ENCODE measurements at regions not wholly inside any gene's neighbourhood (a gene's known extent, or its start where the extent isn't known, plus 50 kb on each side); places are given as distances from the start of the nearest gene placed in this dataset.
A peak's percentile ranks its signal among the peaks of the same experiment; 100 is the strongest.
"Not testable (repeated sequence)": the region's sequence is repeated elsewhere in the genome, so short reads cannot be mapped to it uniquely, and the experiment has no call there.

DNA sequence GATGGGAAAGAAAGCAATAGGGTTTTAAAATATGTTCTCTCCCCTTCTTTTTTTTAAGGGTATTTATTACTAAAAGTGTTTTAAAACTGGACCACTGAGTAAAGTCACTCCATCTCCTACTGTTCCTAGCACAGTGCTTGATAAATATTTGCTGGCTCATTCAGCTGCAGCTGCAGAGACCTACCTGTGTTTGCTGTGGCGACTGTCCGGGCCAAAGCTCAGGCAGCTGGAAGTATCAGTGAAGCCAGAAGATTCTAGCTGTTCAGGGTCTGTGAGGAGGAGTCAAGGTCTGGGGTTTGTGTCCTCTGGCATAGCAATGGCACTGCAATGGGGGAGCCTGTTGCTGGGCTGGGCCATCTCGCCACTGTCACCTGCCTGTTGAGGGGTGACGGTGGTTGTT lies 109.9 kb downstream of the RPLP1 start:
- peaks cover 22% of the 10 kb centered on the region for H3K27me3 ChIP-seq (ENCODE audit: control insufficient read depth, insufficient read depth, low read length)
- peak overlapping the region; percentile 41 for H3K27ac ChIP-seq (ENCODE audit: low read length)

DNA sequence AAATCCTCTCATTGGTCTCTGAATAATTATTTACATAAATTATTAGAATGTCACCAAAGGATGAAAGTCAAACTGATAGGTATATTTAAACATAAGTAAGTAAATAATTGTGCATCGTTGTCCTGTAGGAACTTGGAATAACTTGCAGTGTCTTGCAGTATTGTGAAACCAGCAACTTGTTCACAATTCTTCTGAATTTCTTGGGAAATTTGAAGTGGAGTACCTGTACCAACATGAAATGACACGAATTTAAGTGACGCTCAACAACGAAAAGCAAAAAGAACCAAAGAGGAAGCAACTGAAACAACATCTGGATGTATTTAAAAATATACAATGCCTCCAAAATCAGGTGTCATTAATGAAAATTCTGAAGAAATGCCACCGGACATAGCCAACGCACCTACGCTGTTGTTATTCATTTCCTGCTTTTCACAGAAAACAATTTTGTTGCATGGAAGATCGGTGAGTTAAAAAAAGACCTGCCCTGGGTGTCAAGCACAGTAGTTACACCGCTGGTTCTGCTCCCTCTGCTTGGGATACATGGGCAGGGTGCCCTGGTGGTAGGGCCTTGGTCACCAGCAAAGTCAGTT lies 112.5 kb downstream of the RPLP1 start:
- 74% methylated on average over 4 of the region's 9 CpGs for WGBS (ENCODE audit: insufficient coverage, low lambda C conversion rate)
- no peak overlapping the region for H3K27ac ChIP-seq (ENCODE audit: low read length)
- no peak for DNase-seq

More for the DNA sequence above, 109.9 kb downstream of the RPLP1 start:
- Histone ChIP-seq H3K9me3 (ENCODE audit: control insufficient read depth, low read depth, low read length) (no peaks in the 10 kb centered on the region), H3K4me3 (ENCODE audit: low read length) (no peak overlapping the region), H3K4me1 (ENCODE audit: control insufficient read depth, insufficient read depth, low read length) (peaks cover 41% of the 10 kb centered on the region), H3K36me3 (ENCODE audit: control insufficient read depth, insufficient read depth, low read length) (no peaks in the 10 kb centered on the region)
- WGBS (ENCODE audit: insufficient coverage, low lambda C conversion rate), result no CpG with 5 or more reads among the region's 4 CpGs
- peak in 1 of 2 donors; percentile 74 for DNase-seq

DNA sequence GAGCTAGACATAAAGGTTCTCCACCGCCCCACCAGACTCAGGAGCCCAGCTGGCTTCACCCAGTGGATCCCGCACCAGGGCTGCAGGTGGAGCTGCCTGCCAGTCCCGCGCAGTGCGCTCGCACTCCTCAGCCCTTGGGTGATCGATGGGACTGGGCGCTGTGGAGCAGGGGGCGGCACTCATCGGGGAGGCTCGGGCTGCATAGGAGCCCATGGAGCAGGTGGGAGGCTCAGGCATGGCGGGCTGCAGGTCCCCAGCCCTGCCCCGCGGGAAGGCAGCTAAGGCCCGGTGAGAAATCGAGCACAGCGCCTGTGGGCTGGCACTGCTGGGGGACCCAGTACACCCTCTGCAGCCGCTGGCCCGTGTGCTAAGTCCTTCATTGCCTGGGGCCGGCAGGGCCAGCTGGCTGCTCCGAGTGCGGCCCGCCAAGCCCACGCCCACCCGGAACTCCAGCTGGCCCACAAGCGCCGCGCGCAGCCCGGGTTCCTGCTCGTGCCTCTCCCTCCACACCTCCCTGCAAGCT lies 114.7 kb downstream of the RPLP1 start:
- H3K36me3 ChIP-seq (ENCODE audit: control insufficient read depth, insufficient read depth, low read length); H3K4me1 ChIP-seq (ENCODE audit: control insufficient read depth, insufficient read depth, low read length); H3K27ac ChIP-seq (ENCODE audit: low read length); H3K4me3 ChIP-seq (ENCODE audit: low read length); DNase-seq; H3K9me3 ChIP-seq (ENCODE audit: control insufficient read depth, low read depth, low read length): not testable (repeated sequence)
- H3K27me3 ChIP-seq (ENCODE audit: control insufficient read depth, insufficient read depth, low read length), result peaks cover 12% of the 10 kb centered on the region
- WGBS (ENCODE audit: insufficient coverage, low lambda C conversion rate), result no CpG with 5 or more reads among the region's 31 CpGs

More for the DNA sequence above, 112.5 kb downstream of the RPLP1 start:
- Histone ChIP-seq H3K36me3 (ENCODE audit: control insufficient read depth, insufficient read depth, low read length) (no peaks in the 10 kb centered on the region), H3K4me3 (ENCODE audit: low read length) (no peak overlapping the region), H3K9me3 (ENCODE audit: control insufficient read depth, low read depth, low read length) (no peaks in the 10 kb centered on the region), H3K4me1 (ENCODE audit: control insufficient read depth, insufficient read depth, low read length) (peaks cover 29% of the 10 kb centered on the region), H3K27me3 (ENCODE audit: control insufficient read depth, insufficient read depth, low read length) (peaks cover 19% of the 10 kb centered on the region)

DNA sequence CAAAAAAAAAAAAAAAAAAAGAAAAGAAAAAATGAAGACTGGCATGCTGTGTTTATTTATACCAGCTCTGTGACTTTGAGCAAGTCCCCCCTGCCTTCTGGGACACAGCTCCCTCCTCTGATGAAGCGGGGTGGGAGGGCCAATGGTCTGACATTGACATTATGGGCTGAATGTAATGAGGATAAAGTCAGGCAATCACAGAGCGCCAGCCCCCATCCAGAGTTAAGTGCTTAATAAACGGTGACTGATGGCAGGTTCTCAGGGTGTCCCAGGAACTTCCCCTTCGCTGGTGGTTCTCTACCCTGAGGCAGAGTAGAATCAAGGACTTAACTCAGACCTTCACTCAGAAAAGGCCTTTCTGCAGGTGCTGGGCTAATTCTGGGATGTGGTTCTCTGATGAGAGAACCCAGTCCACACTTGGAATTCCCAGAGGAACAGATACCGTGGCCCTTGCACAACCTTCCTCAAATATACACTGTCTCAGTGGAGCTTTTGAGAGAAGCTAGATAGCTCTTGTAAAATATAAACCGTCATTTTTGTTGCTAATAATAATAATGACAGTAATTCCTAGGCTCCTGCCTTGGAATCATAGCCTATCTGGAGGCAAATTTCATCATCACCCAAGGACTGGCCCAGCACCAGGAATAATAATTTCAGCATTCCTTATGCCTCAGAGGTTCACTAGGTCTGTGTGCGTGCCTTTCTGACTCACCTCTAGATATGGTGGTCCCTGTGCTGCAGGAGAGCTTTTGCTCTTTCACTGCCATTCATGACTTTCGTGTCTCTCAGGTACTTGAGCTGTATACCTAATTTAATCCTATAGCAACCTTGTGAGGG lies 115.8 kb downstream of the RPLP1 start:
- H3K27ac ChIP-seq (ENCODE audit: low read length), result no peak overlapping the region
- H3K36me3 ChIP-seq (ENCODE audit: control insufficient read depth, insufficient read depth, low read length), result no peaks in the 10 kb centered on the region
- H3K9me3 ChIP-seq (ENCODE audit: control insufficient read depth, low read depth, low read length), result no peaks in the 10 kb centered on the region
- H3K4me1 ChIP-seq (ENCODE audit: control insufficient read depth, insufficient read depth, low read length), result no peaks in the 10 kb centered on the region
- no peak overlapping the region for H3K4me3 ChIP-seq (ENCODE audit: low read length)
- no CpG with 5 or more reads among the region's 8 CpGs for WGBS (ENCODE audit: insufficient coverage, low lambda C conversion rate)
- H3K27me3 ChIP-seq (ENCODE audit: control insufficient read depth, insufficient read depth, low read length), result peaks cover 18% of the 10 kb centered on the region
- no peak for DNase-seq

DNA sequence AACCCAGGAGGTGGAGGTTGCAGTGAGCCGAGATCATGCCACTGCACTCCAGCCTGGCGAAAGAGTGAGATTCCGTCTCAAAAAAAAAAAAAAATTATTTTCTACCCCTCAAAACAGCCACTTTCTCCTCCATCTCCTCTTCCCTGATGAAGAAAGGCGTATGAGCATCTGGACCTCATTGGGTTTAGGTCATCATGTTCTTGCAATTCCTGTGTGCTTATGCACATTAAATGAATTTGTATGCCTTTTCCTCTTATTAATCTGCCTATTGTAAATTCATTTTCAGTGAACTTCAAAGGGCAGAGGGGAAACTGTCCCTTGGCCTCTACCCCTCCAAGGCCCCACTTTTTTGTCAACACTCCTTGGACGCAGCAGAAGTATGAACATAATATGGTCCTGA lies 117.8 kb downstream of the RPLP1 start:
- no peak for DNase-seq
- 100% methylated on average over 2 of the region's 5 CpGs for WGBS (ENCODE audit: insufficient coverage, low lambda C conversion rate)
- Histone ChIP-seq H3K27ac (ENCODE audit: low read length) (no peak overlapping the region), H3K36me3 (ENCODE audit: control insufficient read depth, insufficient read depth, low read length) (no peaks in the 10 kb centered on the region), H3K9me3 (ENCODE audit: control insufficient read depth, low read depth, low read length) (no peaks in the 10 kb centered on the region), H3K4me3 (ENCODE audit: low read length) (no peak overlapping the region), H3K27me3 (ENCODE audit: control insufficient read depth, insufficient read depth, low read length) (peaks cover 29% of the 10 kb centered on the region), H3K4me1 (ENCODE audit: control insufficient read depth, insufficient read depth, low read length) (no peaks in the 10 kb centered on the region)

DNA sequence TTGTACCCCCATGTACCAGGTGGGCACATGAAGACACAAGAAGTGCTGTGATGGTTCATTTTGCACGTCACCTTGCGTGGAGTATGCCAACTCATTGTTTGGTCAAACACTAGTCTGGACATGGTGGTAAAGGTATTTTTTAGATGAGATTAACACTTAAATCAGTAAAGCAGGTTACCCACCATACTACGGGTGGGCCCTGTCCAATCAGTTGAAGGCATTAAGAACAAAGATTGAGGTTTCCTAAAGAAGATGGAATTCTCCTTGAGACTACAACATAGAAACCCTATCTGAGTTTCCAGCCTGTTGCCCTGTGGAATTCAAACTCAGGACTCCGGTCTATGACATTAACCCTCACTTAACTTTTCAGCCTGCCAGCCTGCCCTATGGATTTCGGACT lies 118.4 kb downstream of the RPLP1 start:
- Histone ChIP-seq H3K36me3 (ENCODE audit: control insufficient read depth, insufficient read depth, low read length) (no peaks in the 10 kb centered on the region), H3K27me3 (ENCODE audit: control insufficient read depth, insufficient read depth, low read length) (peaks cover 31% of the 10 kb centered on the region), H3K27ac (ENCODE audit: low read length) (no peak overlapping the region), H3K4me1 (ENCODE audit: control insufficient read depth, insufficient read depth, low read length) (no peaks in the 10 kb centered on the region), H3K4me3 (ENCODE audit: low read length) (no peak overlapping the region), H3K9me3 (ENCODE audit: control insufficient read depth, low read depth, low read length) (no peaks in the 10 kb centered on the region)
- no CpG with 5 or more reads among the region's 5 CpGs for WGBS (ENCODE audit: insufficient coverage, low lambda C conversion rate)
- no peak for DNase-seq

DNA sequence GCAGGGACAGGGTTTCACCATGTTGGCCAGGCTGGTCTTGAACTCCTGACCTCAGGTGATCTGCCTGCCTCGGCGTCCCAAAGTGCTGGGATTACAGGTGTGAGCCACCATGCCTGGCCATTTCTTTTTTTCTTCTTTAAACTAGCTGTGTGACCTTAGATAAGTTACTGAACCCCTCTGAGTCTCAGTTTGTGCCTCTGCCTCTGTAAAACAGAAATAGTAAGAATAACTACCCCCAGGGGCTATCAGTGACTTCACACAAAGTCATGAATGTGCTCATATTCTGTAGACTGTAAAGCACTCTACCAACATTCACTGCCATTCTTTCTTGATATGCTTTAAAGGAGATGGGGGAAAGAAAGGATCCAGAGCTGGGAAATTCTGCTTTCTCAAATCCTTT lies 120.7 kb downstream of the RPLP1 start:
- not testable (repeated sequence) for H3K4me3 ChIP-seq (ENCODE audit: low read length); H3K4me1 ChIP-seq (ENCODE audit: control insufficient read depth, insufficient read depth, low read length); H3K36me3 ChIP-seq (ENCODE audit: control insufficient read depth, insufficient read depth, low read length); H3K9me3 ChIP-seq (ENCODE audit: control insufficient read depth, low read depth, low read length); DNase-seq; H3K27ac ChIP-seq (ENCODE audit: low read length)
- peaks cover 43% of the 10 kb centered on the region for H3K27me3 ChIP-seq (ENCODE audit: control insufficient read depth, insufficient read depth, low read length)
- WGBS (ENCODE audit: insufficient coverage, low lambda C conversion rate), result no CpG with 5 or more reads among the region's 2 CpGs

DNA sequence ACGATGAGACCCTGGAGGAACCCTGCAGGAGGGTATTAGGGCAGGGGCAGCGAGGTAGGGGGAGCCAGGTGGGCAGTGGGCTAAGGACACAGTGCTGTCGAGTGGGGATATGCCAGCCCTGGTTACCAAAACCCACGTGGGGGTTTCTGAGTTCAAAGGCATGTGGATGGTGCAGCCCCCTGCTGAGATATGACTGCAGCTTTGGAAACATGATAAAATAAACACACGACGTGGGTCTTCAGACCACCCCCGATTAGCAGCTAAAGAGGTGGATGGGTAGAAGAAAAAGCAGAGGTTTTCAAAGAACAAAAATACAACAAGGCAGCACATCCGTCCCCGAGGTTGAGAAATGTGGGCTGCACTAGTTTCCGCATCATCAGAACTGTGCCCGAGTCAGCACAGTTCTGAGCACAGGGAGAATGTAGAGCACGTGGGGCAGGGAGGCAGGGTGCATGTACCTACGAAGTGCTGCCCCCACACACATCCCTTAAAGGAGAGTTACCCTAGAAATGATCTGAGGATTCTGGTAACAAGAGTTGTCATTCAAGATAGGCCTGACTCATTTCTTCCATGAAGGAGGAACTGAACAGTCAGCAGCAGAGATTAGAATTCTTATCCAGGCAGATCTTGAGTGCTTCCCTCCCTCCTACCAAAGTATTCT lies 121.3 kb downstream of the RPLP1 start:
- Histone ChIP-seq H3K4me3 (ENCODE audit: low read length) (no peak overlapping the region), H3K36me3 (ENCODE audit: control insufficient read depth, insufficient read depth, low read length) (no peaks in the 10 kb centered on the region), H3K4me1 (ENCODE audit: control insufficient read depth, insufficient read depth, low read length) (peaks cover 5% of the 10 kb centered on the region), H3K27me3 (ENCODE audit: control insufficient read depth, insufficient read depth, low read length) (peaks cover 47% of the 10 kb centered on the region), H3K9me3 (ENCODE audit: control insufficient read depth, low read depth, low read length) (peaks cover 3% of the 10 kb centered on the region), H3K27ac (ENCODE audit: low read length) (no peak overlapping the region)
- WGBS (ENCODE audit: insufficient coverage, low lambda C conversion rate), result 40% methylated on average over 2 of the region's 13 CpGs
- DNase-seq, result no peak

DNA sequence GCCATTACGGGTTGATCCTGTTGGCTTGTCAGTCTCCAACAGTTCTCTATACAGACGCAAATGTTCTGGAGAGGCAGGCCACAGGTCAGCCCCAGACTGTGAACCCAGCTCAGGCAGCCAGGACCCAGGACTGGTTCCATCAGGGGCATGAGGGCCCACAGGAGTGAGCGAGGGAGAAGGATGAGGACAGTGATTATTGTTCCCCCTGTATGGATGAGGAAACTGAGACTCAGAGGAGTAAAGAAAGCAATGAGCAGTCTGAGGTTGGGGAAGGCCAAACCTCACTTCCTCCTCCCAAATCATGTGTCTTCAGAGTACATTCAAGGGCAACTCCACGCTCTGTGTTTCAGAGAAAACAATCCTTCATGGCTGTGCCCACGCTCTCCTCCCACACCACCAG lies 121.9 kb downstream of the RPLP1 start:
- WGBS (ENCODE audit: insufficient coverage, low lambda C conversion rate), result no CpG with 5 or more reads among the region's 5 CpGs

DNA sequence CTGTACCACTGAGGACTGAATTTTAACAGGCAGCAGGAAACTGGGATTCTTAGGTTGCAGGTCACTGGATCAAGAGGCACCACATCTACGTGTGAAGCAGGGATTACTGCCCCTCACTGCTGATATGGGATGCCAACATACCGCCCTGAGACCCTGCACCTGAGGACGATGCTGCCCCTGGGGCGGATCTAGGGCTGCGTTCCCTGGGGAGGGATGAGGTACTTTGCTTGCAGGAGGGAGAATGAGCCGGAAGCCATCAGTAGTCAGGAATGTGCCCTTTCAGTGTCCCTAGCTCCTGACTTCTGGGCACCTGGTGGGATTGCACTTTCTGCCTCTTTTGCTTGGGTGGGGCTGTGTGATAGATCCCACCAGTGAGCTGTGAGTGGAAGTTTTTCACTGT lies 122.8 kb downstream of the RPLP1 start:
- WGBS (ENCODE audit: insufficient coverage, low lambda C conversion rate), result no CpG with 5 or more reads among the region's 6 CpGs
- peaks cover 15% of the 10 kb centered on the region for H3K4me1 ChIP-seq (ENCODE audit: control insufficient read depth, insufficient read depth, low read length)

More for the DNA sequence above, 121.9 kb downstream of the RPLP1 start:
- no peak overlapping the region for H3K4me3 ChIP-seq (ENCODE audit: low read length)
- H3K27me3 ChIP-seq (ENCODE audit: control insufficient read depth, insufficient read depth, low read length), result peaks cover 47% of the 10 kb centered on the region
- H3K4me1 ChIP-seq (ENCODE audit: control insufficient read depth, insufficient read depth, low read length), result peaks cover 8% of the 10 kb centered on the region
- H3K27ac ChIP-seq (ENCODE audit: low read length), result no peak overlapping the region
- H3K36me3 ChIP-seq (ENCODE audit: control insufficient read depth, insufficient read depth, low read length), result no peaks in the 10 kb centered on the region
- peaks cover 3% of the 10 kb centered on the region for H3K9me3 ChIP-seq (ENCODE audit: control insufficient read depth, low read depth, low read length)
- no peak for DNase-seq

More for the DNA sequence above, 122.8 kb downstream of the RPLP1 start:
- H3K27me3 ChIP-seq (ENCODE audit: control insufficient read depth, insufficient read depth, low read length), result peaks cover 43% of the 10 kb centered on the region
- H3K27ac ChIP-seq (ENCODE audit: low read length), result no peak overlapping the region
- no peak for DNase-seq
- H3K4me3 ChIP-seq (ENCODE audit: low read length), result no peak overlapping the region
- peaks cover 3% of the 10 kb centered on the region for H3K9me3 ChIP-seq (ENCODE audit: control insufficient read depth, low read depth, low read length)
- H3K36me3 ChIP-seq (ENCODE audit: control insufficient read depth, insufficient read depth, low read length), result no peaks in the 10 kb centered on the region
